Mesothelial cell of epicardium (in vitro differentiated cells): ENCODE measurements at regions not wholly inside any gene's neighbourhood (a gene's known extent, or its start where the extent isn't known, plus 50 kb on each side); places are given as distances from the start of the nearest gene placed in this dataset.

Source experiments
- DNase-seq, 2 experiments: peaks; one replicate each; pipeline ENCODE4 v3.0.0; 2021; ENCODE audit warnings: low spot score in 2 of 2; ENCODE audit not compliant: unreplicated experiment in 2 of 2
- H3K27ac Mint-ChIP-seq: 2 replicates; pipeline ENCODE4 v1.8.0; 2021; ENCODE audit warnings: mixed read lengths
- H3K27me3 Mint-ChIP-seq: 2 replicates; pipeline ENCODE4 v1.8.0; 2021; ENCODE audit warnings: low read depth, mixed read lengths
- H3K36me3 Mint-ChIP-seq: 2 replicates; pipeline ENCODE4 v1.8.0; 2021; ENCODE audit warnings: mixed read lengths
- H3K4me1 Mint-ChIP-seq: 2 replicates; pipeline ENCODE4 v1.8.0; 2021; ENCODE audit warnings: mixed read lengths
- H3K4me3 Mint-ChIP-seq: 2 replicates; pipeline ENCODE4 v1.8.0; 2021; ENCODE audit warnings: mild to moderate bottlenecking, moderate library complexity, mixed read lengths
- H3K9me3 Mint-ChIP-seq: 2 replicates; pipeline ENCODE4 v1.8.0; 2021; ENCODE audit warnings: mixed read lengths
- CTCF ChIP-seq: fragments of 200-600 bp; sonication (generic); IDR thresholded peaks from one replicate; pipeline ENCODE4 v1.5.0; 2021; ENCODE audit warnings: antibody characterized with exemption; ENCODE audit not compliant: unreplicated experiment

DNA sequence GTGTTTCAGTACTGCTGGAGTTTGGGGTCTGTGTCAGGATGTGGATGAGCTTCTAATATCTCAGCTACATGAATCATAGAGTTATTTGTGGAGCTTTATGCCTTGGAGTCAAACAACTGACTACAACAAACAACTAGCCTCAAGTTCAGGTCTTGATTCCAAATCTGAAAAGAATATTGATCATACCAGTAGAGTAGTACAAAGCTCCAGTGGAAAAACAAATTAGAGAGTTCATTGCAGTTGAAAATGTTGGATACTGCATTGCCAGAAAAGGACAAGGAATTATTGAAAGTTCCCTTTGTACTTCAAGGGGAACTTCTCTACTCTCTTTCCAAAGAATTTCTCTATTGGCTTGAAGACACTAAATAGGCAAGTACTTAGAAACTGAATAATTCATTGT lies 117.6 kb upstream of the CTTNBP2 start:
- TF ChIP-seq CTCF, result no peak
- Mint-ChIP-seq H3K9me3 (peaks cover 10% of the 10 kb centered on the region), H3K27ac (no peak overlapping the region), H3K4me1 (peaks cover 2% of the 10 kb centered on the region), H3K27me3 (no peaks in the 10 kb centered on the region), H3K36me3 (no peaks in the 10 kb centered on the region), H3K4me3 (no peak overlapping the region)
- no peak for DNase-seq

- peaks cover 2% of the 10 kb centered on the region for H3K4me1 Mint-ChIP-seq
- H3K27ac Mint-ChIP-seq, result no peak overlapping the region
- H3K27me3 Mint-ChIP-seq, result no peaks in the 10 kb centered on the region
- H3K4me3 Mint-ChIP-seq, result no peak overlapping the region
- DNase-seq, result no peak
- no peaks in the 10 kb centered on the region for H3K36me3 Mint-ChIP-seq
- TF ChIP-seq CTCF, result no peak
- peaks cover 10% of the 10 kb centered on the region for H3K9me3 Mint-ChIP-seq
Observed at GRCh38 chr7:117992635-117993376, 119.6 kb upstream of the CTTNBP2 start.

- H3K4me3 Mint-ChIP-seq, result no peak overlapping the region
- no peaks in the 10 kb centered on the region for H3K27me3 Mint-ChIP-seq
- no peak for DNase-seq
- peaks cover 8% of the 10 kb centered on the region for H3K4me1 Mint-ChIP-seq
- no peak overlapping the region for H3K27ac Mint-ChIP-seq
- no peaks in the 10 kb centered on the region for H3K36me3 Mint-ChIP-seq
- TF ChIP-seq CTCF, result peak; percentile 57
- H3K9me3 Mint-ChIP-seq, result peaks cover 5% of the 10 kb centered on the region
Observed at GRCh38 chr7:117993377-117994003, 120.2 kb upstream of the CTTNBP2 start.

DNA sequence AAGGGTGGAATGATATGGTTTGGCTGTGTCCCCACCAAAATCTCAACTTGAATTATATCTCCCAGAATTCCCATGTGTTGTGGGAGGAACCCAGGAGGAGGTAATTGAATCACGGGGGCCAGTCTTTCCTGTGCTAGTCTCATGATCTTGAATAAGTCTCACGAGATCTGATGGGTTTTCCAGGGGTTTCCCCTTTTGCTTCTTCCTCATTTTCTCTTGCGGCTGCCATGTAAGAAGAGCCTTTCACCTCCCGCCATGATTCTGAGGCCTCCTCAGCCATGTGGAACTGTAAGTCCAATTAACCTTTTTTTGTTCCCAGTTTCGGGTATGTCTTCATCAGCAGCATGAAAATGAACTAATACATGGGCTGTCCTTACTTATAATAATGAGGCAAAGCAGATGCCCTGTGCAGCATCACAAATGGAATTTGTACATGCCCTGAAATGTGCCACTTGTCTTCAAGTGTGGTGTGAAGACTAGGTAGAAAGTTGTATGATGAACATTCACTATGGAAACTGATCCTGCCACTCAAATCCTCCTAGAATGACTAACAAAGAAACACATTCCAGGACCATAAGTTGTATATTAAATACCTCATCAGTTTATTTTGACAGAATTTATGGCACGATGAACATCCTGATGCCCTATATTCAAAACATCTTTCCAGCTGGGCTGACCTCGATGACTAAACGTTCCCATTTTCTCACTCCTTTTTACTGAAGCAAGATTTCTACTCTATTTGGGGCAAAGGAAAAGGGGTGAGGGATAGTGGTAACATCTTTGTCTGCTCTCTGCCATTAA lies 122.8 kb upstream of the CTTNBP2 start:
- Mint-ChIP-seq H3K36me3 (no peaks in the 10 kb centered on the region), H3K9me3 (peaks cover 3% of the 10 kb centered on the region), H3K4me3 (no peak overlapping the region), H3K4me1 (peaks cover 26% of the 10 kb centered on the region), H3K27ac (no peak overlapping the region), H3K27me3 (no peaks in the 10 kb centered on the region)
- DNase-seq, result no peak
- no peak for TF ChIP-seq CTCF

- Mint-ChIP-seq H3K36me3 (no peaks in the 10 kb centered on the region), H3K9me3 (no peaks in the 10 kb centered on the region), H3K27me3 (no peaks in the 10 kb centered on the region), H3K4me3 (no peak overlapping the region), H3K27ac (peak overlapping the region; percentile 54), H3K4me1 (peaks cover 33% of the 10 kb centered on the region)
- no peak for DNase-seq
- TF ChIP-seq CTCF, result no peak
Observed at GRCh38 chr7:117997862-117998825, 124.9 kb upstream of the CTTNBP2 start.
